ENCODE measurements at regions not wholly inside any gene's neighbourhood (a gene's known extent, or its start where the extent isn't known, plus 50 kb on each side); places are given as distances from the start of the nearest gene placed in this dataset.
"Not testable (repeated sequence)": the region's sequence is repeated elsewhere in the genome, so short reads cannot be mapped to it uniquely, and the experiment has no call there.

DNA sequence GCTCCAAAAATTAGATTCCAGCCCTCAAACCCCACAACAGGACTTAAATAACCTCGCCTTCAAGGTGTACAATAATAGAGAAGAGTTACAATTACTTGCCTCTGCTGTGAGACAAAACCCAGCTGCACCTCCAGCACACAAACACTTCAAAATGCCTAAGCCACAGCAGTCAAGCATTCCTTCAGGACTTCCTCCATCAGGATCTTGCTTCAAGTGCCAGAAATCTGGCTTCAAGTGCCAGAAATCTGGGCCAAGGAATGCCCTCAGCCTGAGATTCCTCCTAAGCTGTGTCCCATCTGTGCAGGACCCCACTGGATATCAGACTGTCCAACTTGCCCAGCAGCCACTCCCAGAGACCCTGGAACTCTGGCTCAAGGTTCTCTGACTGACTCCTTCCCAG, 1088.3 kb downstream of the SORCS3 start:
- DNase-seq (ENCODE audit: low read depth), result no peak

- DNase-seq (ENCODE audit: low read depth), result not testable (repeated sequence)
Measured at GRCh38 chr10:105727586-105727985, 1086.5 kb downstream of the SORCS3 start.

DNA sequence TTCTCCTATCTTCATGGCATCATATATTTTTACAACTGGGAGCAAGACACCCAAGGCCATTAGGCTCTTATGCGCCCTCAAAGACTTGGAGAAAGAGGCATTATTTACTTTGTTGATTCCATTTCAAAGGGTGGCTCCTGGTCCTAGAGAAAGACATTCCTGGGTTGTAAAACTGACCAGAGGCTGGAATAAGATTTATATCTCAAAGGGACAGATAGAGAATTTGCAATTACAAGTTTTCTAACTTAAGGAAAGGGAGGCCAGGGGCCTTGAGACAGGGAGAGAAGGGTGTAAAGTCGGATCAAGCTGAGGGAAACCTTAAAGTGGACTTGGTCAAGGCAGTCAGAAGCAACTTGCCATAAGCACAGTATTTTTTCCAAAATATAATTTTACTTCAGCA, 1086.0 kb downstream of the SORCS3 start:
- DNase-seq (ENCODE audit: low read depth), result no peak

DNA sequence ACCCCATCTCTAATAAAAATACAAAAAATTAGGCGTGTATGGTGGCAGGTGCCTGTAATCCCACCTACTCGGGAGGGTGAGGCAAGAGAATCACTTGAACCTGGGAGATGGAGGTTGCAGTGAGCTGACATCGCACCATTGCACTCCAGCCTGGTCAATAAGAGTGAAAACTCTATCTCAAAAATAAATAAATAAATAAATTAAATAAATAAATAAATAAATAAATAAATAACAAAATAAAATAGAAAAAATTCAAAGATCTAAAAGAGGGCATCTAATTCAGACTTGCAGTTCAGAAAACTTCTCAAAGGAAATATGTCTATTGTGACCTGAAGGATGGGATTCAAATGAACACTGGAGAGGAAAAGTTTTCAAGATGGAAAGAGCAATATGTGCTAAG, 1085.1 kb downstream of the SORCS3 start:
- no peak for DNase-seq (ENCODE audit: low read depth)

DNA sequence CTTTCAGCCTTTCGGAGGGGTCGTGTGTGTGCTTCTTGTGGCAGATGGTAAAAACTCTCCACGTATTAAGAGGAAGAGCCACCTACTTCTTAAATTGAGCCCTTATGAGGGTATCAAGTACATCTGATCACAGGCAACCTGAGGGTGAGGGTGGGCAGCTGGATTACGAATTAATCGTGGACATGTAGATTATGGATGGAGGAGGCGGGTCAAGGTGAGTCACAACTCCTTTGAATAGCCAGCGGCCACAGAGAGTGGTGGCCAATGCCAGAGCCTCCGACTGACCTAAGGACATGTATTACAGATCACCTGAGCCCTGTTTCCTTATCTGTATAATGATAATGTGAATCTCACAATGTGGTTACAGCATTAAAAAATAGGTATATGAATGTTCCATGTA, 1083.9 kb downstream of the SORCS3 start:
- DNase-seq (ENCODE audit: low read depth), result no peak

- no peak for DNase-seq (ENCODE audit: low read depth)
Measured at GRCh38 chr10:105718207-105718995, 1077.3 kb downstream of the SORCS3 start.

GRCh38 chr10:105714728-105715127, 1073.6 kb downstream of the SORCS3 start:
- DNase-seq (ENCODE audit: low read depth), result no peak

DNA sequence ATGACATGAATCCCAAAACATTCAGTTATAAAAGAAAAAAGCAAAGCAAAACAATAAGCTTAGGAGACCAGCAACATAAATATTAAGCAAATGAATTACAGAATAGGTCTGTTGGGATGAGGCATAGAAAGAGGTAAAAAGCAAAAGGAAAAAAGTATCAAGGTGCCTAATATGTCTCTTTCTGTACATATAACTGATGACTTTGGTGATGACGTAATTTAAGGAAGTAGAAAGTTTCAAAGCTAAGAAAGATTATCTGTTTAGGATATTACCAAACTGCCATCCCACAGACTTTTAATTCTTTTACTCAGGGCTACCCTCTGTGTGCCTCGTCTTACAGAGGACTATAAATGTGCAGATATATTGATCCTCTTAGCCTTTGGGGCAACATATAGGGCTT, 1066.5 kb downstream of the SORCS3 start:
- no peak for DNase-seq (ENCODE audit: low read depth)

- no peak for DNase-seq (ENCODE audit: low read depth)
Measured at GRCh38 chr10:105706281-105707026, 1065.4 kb downstream of the SORCS3 start.

DNA sequence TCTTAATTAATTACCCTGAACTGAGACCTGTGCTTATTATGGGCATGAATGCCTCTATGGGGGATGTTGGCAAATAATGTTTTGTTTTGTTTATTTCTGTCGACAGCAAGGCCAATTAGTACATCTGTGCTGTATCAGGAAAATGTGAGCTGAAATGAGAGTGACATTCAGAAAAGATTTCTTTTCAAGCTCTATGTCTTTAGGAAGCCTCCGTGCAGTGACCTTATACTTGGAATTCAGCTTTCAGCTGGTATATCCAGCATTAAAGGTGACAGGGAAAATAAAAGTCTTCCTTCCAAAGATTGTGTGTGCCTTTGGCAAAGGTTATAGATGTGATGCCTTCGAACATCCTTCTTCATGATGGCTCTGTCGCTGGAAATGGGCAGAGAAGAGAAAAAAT, 1061.1 kb downstream of the SORCS3 start:
- DNase-seq (ENCODE audit: low read depth), result no peak

- no peak for DNase-seq (ENCODE audit: low read depth)
Measured at GRCh38 chr10:105700218-105700617, 1059.1 kb downstream of the SORCS3 start.

DNA sequence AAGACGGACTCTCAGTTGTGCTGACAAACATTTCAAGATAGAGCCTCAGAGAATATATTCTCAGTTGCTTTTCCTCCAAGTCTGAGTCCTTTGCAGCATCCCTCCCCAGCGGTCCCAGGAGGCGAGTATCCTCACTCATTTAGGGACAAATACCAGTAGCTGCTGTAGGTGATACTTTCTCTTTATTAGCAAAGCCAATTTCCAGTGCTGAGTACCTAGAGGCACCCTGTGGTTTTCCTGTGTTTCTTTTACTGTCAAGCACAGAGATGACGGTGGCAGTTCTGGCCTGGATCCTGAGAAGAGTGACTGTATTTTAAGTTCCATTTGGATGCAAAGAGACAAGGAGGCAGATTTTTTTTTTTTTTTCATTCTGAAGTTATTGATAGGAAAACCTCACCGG, 1058.4 kb downstream of the SORCS3 start:
- DNase-seq (ENCODE audit: low read depth), result no peak

DNA sequence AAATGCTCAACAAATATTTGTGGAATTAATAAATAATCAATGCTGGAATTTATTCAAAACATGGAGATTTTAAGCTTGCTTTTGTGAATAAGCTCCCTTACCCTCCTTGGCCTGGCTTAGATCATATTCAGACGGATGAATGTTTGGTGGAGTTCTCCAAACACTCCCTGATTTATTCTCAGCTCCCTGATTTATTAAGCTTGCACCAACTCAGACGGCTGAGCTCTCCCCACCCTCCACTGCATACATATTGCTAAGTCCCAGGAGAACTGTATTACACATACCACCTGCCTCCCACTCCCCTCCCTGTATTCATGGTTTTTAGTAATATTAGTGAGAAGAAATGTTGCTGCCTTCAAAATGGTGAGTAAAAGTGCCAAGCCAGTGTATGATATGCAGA, 1057.5 kb downstream of the SORCS3 start:
- no peak for DNase-seq (ENCODE audit: low read depth)

DNA sequence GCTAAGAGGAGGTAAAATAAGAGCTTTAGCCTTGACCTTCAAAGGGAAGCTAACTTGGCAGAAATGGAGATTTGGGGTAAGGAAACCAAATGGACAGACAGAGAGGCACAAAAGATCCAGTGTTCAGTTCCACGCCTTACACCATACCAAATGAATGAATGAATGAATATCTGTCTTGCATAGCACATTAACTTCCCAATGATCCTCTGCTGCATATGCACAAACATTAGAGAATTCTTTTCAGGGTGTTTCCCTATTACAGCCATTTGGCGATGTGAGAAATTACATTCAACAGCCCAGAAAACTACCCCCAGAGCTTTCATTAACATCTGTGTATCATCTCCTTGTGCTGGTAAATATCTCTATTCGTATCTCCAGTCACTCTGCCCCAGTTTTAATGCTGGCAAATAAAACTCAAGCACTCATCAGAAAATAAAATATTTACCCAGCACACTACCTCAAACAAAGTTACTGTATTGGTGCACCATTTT, 1056.2 kb downstream of the SORCS3 start:
- DNase-seq (ENCODE audit: low read depth), result no peak

- DNase-seq (ENCODE audit: low read depth), result no peak
Measured at GRCh38 chr10:105691811-105692210, 1050.7 kb downstream of the SORCS3 start.

DNA sequence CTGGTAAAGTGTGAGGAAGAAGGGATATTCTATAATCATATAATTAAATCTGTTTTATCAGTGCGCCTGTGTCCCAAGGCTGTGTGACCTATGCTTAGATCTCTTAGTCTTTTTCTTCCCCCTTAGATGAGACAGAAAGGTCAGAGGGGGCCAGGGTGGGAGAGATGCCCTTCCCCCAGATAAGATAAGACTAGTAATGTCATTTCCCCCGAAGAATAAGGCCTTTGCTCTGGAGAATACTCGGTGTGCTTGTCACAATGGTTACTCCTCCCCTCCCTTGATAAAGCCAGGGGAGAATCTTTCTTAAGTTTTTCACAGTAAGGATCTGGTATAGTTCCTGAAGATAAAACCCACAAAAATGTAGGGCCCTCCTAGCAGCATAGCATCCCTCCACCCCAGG, 1041.8 kb downstream of the SORCS3 start:
- no peak for DNase-seq (ENCODE audit: low read depth)

DNA sequence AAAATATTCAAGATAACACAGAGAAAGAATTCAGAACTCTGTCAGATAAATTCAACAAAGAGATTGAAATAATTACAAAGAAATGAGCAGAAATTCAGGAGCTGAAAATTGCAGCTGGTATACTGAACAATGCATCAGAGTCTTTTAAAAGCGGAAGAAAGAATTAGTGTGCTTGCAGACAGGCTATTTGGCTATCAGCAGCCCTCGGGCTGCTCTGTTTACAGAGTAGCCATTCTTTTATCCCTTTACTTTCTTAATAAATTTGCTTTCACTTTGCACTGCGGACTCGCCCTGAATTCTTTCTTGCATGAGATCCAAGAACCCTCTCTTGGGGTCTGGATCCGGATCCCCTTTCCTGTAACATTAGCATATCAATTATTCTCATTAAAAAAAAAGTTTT, 1040.0 kb downstream of the SORCS3 start:
- DNase-seq (ENCODE audit: low read depth), result peak; percentile 8

- DNase-seq (ENCODE audit: low read depth), result no peak
Measured at GRCh38 chr10:105679781-105680180, 1038.7 kb downstream of the SORCS3 start.

DNA sequence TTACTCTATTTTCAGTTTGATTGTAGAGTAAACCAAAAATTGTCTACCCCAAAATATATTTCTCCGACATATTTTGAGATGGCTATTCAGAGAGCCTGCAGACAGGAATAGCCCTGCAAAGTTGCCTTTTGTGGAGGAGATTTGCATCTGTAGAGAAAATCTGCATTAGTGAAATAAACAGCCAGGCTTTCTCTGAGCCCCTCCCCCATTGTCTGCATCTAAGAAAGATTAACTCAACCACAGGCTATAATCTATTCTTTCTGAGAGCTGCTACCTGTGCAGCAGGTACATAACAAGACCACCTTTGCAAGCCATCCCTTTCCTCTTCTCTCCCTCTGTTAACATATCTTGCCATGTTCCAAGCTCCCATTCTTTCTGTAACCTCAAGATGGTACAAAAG, 1034.2 kb downstream of the SORCS3 start:
- no peak for DNase-seq (ENCODE audit: low read depth)

- peak; percentile 8 for DNase-seq (ENCODE audit: low read depth)
Measured at GRCh38 chr10:105674448-105674847, 1033.4 kb downstream of the SORCS3 start.

- no peak for DNase-seq (ENCODE audit: low read depth)
Measured at GRCh38 chr10:105658696-105659095, 1017.6 kb downstream of the SORCS3 start.

DNA sequence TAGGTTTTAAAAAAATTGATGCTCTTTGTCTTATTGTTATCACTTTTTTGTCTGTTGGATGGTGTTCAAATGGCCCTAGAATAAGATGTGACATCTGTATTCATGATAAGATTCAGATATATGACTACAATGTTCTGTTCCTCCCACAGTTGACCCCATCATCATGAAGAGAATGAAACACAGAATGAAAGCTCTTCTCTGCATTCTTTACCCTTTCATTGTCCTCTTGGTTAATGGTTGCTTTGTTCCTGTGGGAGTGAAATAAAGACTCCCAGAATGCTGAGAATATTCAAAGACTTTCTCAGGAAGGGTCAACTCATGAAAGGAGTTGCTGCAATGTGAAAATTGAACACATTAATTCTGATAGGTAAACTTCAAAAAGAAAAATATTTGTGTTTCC, 1015.8 kb downstream of the SORCS3 start:
- DNase-seq (ENCODE audit: low read depth), result no peak

DNA sequence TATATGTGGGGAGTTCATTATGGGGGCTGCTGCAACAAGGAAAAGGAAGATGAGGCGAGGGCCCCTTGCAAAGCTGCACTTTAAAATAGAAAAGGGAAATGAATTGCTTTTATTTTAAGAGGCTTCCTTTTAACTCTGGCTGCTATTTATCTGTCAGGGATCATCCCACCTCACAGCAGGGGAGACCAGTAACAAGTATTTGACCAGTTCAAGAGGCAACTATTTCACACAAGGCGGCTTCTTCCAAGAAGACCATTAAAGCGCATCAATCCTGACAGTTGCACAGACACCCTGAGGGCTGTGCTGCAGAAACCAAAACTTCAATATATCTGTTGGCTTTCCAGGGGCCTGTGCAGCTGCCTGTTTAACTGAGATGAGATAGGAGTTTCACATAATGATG, 1009.2 kb downstream of the SORCS3 start:
- DNase-seq (ENCODE audit: low read depth), result no peak
